ENCODE measurements at regions not wholly inside any gene's neighbourhood (a gene's known extent, or its start where the extent isn't known, plus 50 kb on each side); places are given as distances from the start of the nearest gene placed in this dataset.

- Histone ChIP-seq H3K9ac (ENCODE audit: low read depth, low read length) (no peak overlapping the region), H3K4me3 (ENCODE audit: low read depth, low read length) (no peak overlapping the region), H3K36me3 (ENCODE audit: control insufficient read depth, insufficient read depth, low read length) (no peaks in the 10 kb centered on the region), H3K4me1 (ENCODE audit: control insufficient read depth, insufficient read depth, low read length) (peaks cover 5% of the 10 kb centered on the region), H3K9me3 (ENCODE audit: control insufficient read depth, insufficient read depth, low read length) (no peaks in the 10 kb centered on the region), H3K27me3 (ENCODE audit: control insufficient read depth, insufficient read depth, low read length) (no peaks in the 10 kb centered on the region)
Observed at GRCh38 chr10:112896273-112896672, 53.8 kb upstream of the TCF7L2 start.

GRCh38 chr10:112896722-112897121, 53.3 kb upstream of the TCF7L2 start:
- no peaks in the 10 kb centered on the region for H3K36me3 ChIP-seq (ENCODE audit: control insufficient read depth, insufficient read depth, low read length)
- no peaks in the 10 kb centered on the region for H3K27me3 ChIP-seq (ENCODE audit: control insufficient read depth, insufficient read depth, low read length)
- no peaks in the 10 kb centered on the region for H3K9me3 ChIP-seq (ENCODE audit: control insufficient read depth, insufficient read depth, low read length)
- no peak overlapping the region for H3K9ac ChIP-seq (ENCODE audit: low read depth, low read length)
- H3K4me3 ChIP-seq (ENCODE audit: low read depth, low read length) = no peak overlapping the region
- H3K4me1 ChIP-seq (ENCODE audit: control insufficient read depth, insufficient read depth, low read length) = peaks cover 5% of the 10 kb centered on the region

- no peaks in the 10 kb centered on the region for H3K36me3 ChIP-seq (ENCODE audit: control insufficient read depth, insufficient read depth, low read length)
- H3K4me3 ChIP-seq (ENCODE audit: low read depth, low read length) = peak overlapping the region; percentile 56
- H3K27me3 ChIP-seq (ENCODE audit: control insufficient read depth, insufficient read depth, low read length) = no peaks in the 10 kb centered on the region
- H3K9ac ChIP-seq (ENCODE audit: low read depth, low read length) = peak overlapping the region; percentile 18
- H3K4me1 ChIP-seq (ENCODE audit: control insufficient read depth, insufficient read depth, low read length) = peaks cover 5% of the 10 kb centered on the region
- no peaks in the 10 kb centered on the region for H3K9me3 ChIP-seq (ENCODE audit: control insufficient read depth, insufficient read depth, low read length)
Observed at GRCh38 chr10:112898540-112899390, 51.3 kb upstream of the TCF7L2 start.

GRCh38 chr10:112899391-112900065, 50.5 kb upstream of the TCF7L2 start:
- H3K9ac ChIP-seq (ENCODE audit: low read depth, low read length) = no peak overlapping the region
- H3K4me1 ChIP-seq (ENCODE audit: control insufficient read depth, insufficient read depth, low read length) = peaks cover 5% of the 10 kb centered on the region
- no peaks in the 10 kb centered on the region for H3K27me3 ChIP-seq (ENCODE audit: control insufficient read depth, insufficient read depth, low read length)
- H3K4me3 ChIP-seq (ENCODE audit: low read depth, low read length) = peak overlapping the region; percentile 56
- no peaks in the 10 kb centered on the region for H3K36me3 ChIP-seq (ENCODE audit: control insufficient read depth, insufficient read depth, low read length)
- H3K9me3 ChIP-seq (ENCODE audit: control insufficient read depth, insufficient read depth, low read length) = no peaks in the 10 kb centered on the region

All from iPS-15b (cell line).